ENCODE measurements at regions not wholly inside any gene's neighbourhood (a gene's known extent, or its start where the extent isn't known, plus 50 kb on each side); places are given as distances from the start of the nearest gene placed in this dataset.

DNA sequence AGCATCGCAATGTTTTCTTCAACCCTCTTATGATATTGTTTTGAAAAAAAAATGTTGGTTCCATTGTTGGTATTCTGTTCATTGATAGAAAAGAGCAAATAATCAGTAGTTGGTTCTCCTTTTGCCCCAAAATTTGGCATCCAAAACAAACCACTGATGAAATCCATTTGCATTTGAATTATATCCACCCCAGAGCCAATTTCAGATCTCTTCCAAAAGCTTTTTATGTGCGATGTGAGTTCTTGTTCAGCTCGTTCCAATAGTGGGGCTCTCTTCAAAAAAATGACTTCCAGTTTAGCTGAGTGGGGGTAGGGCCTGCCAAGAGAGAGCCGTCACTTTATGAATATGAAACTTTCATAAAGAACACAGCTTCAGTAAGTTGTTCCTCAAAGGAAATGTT lies 130.7 kb downstream of the DIO2 start:
- Histone ChIP-seq H3K27me3 (ENCODE audit: control insufficient read depth, insufficient read depth, low read length) (no peaks in the 10 kb centered on the region), H3K4me2 (ENCODE audit: extremely low read depth, insufficient read depth, low read length) (no peak overlapping the region), H4K20me1 (ENCODE audit: control insufficient read depth, extremely low read depth, insufficient read depth, low read length) (no peaks in the 10 kb centered on the region), H3K4me1 (ENCODE audit: control insufficient read depth, extremely low read depth, insufficient read depth, low read length) (no peaks in the 10 kb centered on the region), H3K36me3 (ENCODE audit: control insufficient read depth, insufficient read depth, low read length) (no peaks in the 10 kb centered on the region), H3K4me3 (replicated peaks in 1 of 4; ENCODE audit: control extremely low read depth in 1 of 4, insufficient read depth in 1 of 4, low read depth in 3 of 4, low read length in 4 of 4) (no peak overlapping the region), H2AFZ (ENCODE audit: low read length) (no peak overlapping the region), H3K9ac (ENCODE audit: insufficient read depth, low read length) (no peak overlapping the region), H3K79me2 (ENCODE audit: control insufficient read depth, insufficient read depth, low read length) (no peaks in the 10 kb centered on the region), H3K9me3 (ENCODE audit: control insufficient read depth, insufficient read depth, low read depth, low read length) (no peaks in the 10 kb centered on the region), H3K27ac (ENCODE audit: insufficient read depth, low read length) (no peak overlapping the region)
- no peak for DNase-seq (ENCODE audit: low read depth in 2 of 2)
- no peak for TF ChIP-seq EZH2 (IDR thresholded peaks at IDR 0.05; ENCODE audit: low read length, missing control alignments)
- TF ChIP-seq, protein P1, sequence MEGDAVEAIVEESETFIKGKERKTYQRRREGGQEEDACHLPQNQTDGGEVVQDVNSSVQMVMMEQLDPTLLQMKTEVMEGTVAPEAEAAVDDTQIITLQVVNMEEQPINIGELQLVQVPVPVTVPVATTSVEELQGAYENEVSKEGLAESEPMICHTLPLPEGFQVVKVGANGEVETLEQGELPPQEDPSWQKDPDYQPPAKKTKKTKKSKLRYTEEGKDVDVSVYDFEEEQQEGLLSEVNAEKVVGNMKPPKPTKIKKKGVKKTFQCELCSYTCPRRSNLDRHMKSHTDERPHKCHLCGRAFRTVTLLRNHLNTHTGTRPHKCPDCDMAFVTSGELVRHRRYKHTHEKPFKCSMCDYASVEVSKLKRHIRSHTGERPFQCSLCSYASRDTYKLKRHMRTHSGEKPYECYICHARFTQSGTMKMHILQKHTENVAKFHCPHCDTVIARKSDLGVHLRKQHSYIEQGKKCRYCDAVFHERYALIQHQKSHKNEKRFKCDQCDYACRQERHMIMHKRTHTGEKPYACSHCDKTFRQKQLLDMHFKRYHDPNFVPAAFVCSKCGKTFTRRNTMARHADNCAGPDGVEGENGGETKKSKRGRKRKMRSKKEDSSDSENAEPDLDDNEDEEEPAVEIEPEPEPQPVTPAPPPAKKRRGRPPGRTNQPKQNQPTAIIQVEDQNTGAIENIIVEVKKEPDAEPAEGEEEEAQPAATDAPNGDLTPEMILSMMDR (conservative IDR thresholded peaks at IDR 0.05 in 1 of 2, IDR thresholded peaks at IDR 0.05 in 1 of 2; ENCODE audit: low read depth in 1 of 2, low read length in 2 of 2) = no peak

DNA sequence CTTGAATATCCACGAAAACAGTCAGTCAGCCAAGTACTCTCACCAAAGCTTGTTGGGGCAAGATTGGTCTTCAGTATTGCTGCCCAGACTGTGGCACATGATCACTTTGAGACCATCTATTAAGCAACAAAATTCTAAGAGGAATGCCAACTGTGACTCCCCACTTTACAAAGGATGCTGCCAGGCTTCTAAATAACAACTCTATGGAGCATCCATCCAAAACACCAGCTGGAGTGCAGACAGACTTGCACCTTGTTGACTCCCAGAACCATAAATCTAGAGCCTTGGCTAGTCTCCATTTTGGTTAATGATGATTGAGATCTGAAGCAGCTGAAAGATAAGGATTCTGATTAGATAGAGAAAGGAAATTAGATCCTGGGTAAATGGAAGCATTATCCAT lies 132.8 kb downstream of the DIO2 start:
- Histone ChIP-seq H3K27me3 (ENCODE audit: control insufficient read depth, insufficient read depth, low read length) (no peaks in the 10 kb centered on the region), H3K4me1 (ENCODE audit: control insufficient read depth, extremely low read depth, insufficient read depth, low read length) (no peaks in the 10 kb centered on the region), H3K79me2 (ENCODE audit: control insufficient read depth, insufficient read depth, low read length) (no peaks in the 10 kb centered on the region), H3K36me3 (ENCODE audit: control insufficient read depth, insufficient read depth, low read length) (no peaks in the 10 kb centered on the region), H3K9me3 (ENCODE audit: control insufficient read depth, insufficient read depth, low read depth, low read length) (no peaks in the 10 kb centered on the region), H4K20me1 (ENCODE audit: control insufficient read depth, extremely low read depth, insufficient read depth, low read length) (no peaks in the 10 kb centered on the region), H3K9ac (ENCODE audit: insufficient read depth, low read length) (no peak overlapping the region), H3K4me3 (replicated peaks in 1 of 4; ENCODE audit: control extremely low read depth in 1 of 4, insufficient read depth in 1 of 4, low read depth in 3 of 4, low read length in 4 of 4) (no peak overlapping the region), H3K27ac (ENCODE audit: insufficient read depth, low read length) (no peak overlapping the region), H2AFZ (ENCODE audit: low read length) (no peak overlapping the region), H3K4me2 (ENCODE audit: extremely low read depth, insufficient read depth, low read length) (no peak overlapping the region)
- TF ChIP-seq, protein P1 (conservative IDR thresholded peaks at IDR 0.05 in 1 of 2, IDR thresholded peaks at IDR 0.05 in 1 of 2; ENCODE audit: low read depth in 1 of 2, low read length in 2 of 2) = no peak
- no peak for TF ChIP-seq EZH2 (IDR thresholded peaks at IDR 0.05; ENCODE audit: low read length, missing control alignments)
- no peak for DNase-seq (ENCODE audit: low read depth in 2 of 2)

DNA sequence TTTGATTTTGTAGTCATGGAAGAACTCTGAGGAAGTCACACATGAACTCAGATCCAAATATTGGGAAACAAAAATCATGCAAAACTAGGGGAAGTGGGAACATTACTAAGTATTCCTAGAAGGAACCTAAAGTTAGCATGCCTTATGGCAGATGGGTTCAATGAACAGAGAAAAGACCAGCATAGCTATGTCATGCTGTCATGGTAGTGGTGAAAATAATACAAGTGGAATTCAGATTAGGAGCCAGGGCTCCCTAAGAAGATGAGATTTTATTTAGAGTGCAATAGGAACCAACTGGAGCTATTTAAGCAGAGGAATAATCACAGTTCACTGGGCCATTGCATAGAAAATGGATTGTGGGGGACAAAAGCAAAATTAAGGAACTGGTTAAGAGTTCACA lies 134.0 kb downstream of the DIO2 start:
- Histone ChIP-seq H3K4me2 (ENCODE audit: extremely low read depth, insufficient read depth, low read length) (no peak overlapping the region), H3K9me3 (ENCODE audit: control insufficient read depth, insufficient read depth, low read depth, low read length) (no peaks in the 10 kb centered on the region), H3K27ac (ENCODE audit: insufficient read depth, low read length) (no peak overlapping the region), H2AFZ (ENCODE audit: low read length) (no peak overlapping the region), H4K20me1 (ENCODE audit: control insufficient read depth, extremely low read depth, insufficient read depth, low read length) (no peaks in the 10 kb centered on the region), H3K36me3 (ENCODE audit: control insufficient read depth, insufficient read depth, low read length) (no peaks in the 10 kb centered on the region), H3K4me3 (replicated peaks in 1 of 4; ENCODE audit: control extremely low read depth in 1 of 4, insufficient read depth in 1 of 4, low read depth in 3 of 4, low read length in 4 of 4) (no peak overlapping the region), H3K27me3 (ENCODE audit: control insufficient read depth, insufficient read depth, low read length) (no peaks in the 10 kb centered on the region), H3K79me2 (ENCODE audit: control insufficient read depth, insufficient read depth, low read length) (no peaks in the 10 kb centered on the region), H3K4me1 (ENCODE audit: control insufficient read depth, extremely low read depth, insufficient read depth, low read length) (no peaks in the 10 kb centered on the region), H3K9ac (ENCODE audit: insufficient read depth, low read length) (no peak overlapping the region)
- DNase-seq (ENCODE audit: low read depth in 2 of 2) = peak in 1 of 2 donors; percentile 65
- TF ChIP-seq EZH2 (IDR thresholded peaks at IDR 0.05; ENCODE audit: low read length, missing control alignments) = no peak
- TF ChIP-seq, protein P1 (conservative IDR thresholded peaks at IDR 0.05 in 1 of 2, IDR thresholded peaks at IDR 0.05 in 1 of 2; ENCODE audit: low read depth in 1 of 2, low read length in 2 of 2) = no peak

Data from fibroblast of lung (primary cell).